CD4-positive, alpha-beta memory T cell (primary cell): ENCODE measurements at regions not wholly inside any gene's neighbourhood (a gene's known extent, or its start where the extent isn't known, plus 50 kb on each side); places are given as distances from the start of the nearest gene placed in this dataset.
A peak's percentile ranks its signal among the peaks of the same experiment; 100 is the strongest.

ENCODE experiments used
- CTCF ChIA-PET: fragments of 350-600 bp; sonication (Branson Sonifier 250); formaldehyde crosslinking; loops from one replicate; lab custom pipeline; 2021; ENCODE audit warnings: inconsistent platforms; ENCODE audit not compliant: partially characterized antibody; lab: Charles Lee
- POLR2A ChIA-PET: fragments of 350-600 bp; sonication (Branson Sonifier 250); formaldehyde crosslinking; loops from one replicate; lab custom pipeline; 2021; ENCODE audit not compliant: partially characterized antibody; lab: Charles Lee
- DNase-seq, 5 donors: peaks; one replicate each; pipeline versions ENCODE4 v3.0.0 to v3.0.0-alpha.2; 2020 to 2022; ENCODE audit warnings: mixed read lengths in 1 of 5
- H3K27ac ChIP-seq: one replicate; pipeline ENCODE4 v1.7.0; 2013; ENCODE audit warnings: low read depth, low read length
- H3K27me3 ChIP-seq: 2 replicates; pipeline ENCODE4 v1.7.0; 2013; ENCODE audit warnings: mild to moderate bottlenecking, low read length, moderate library complexity; ENCODE audit not compliant: insufficient read depth
- H3K36me3 ChIP-seq: 2 replicates; pipeline ENCODE4 v1.7.0; 2013; ENCODE audit warnings: mild to moderate bottlenecking, low read length, moderate library complexity; ENCODE audit not compliant: insufficient read depth
- H3K4me1 ChIP-seq: 2 replicates; pipeline ENCODE4 v1.7.0; 2013; ENCODE audit warnings: mild to moderate bottlenecking, low read length, moderate library complexity; ENCODE audit not compliant: insufficient read depth
- H3K4me3 ChIP-seq, 2 donors: one replicate each; pipeline ENCODE4 v1.7.0; 2013; ENCODE audit warnings: low read length in 2 of 2, mild to moderate bottlenecking in 1 of 2
- H3K9me3 ChIP-seq, 2 donors: one replicate each; pipeline ENCODE4 v1.7.0; 2013; ENCODE audit warnings: low read length in 2 of 2, control low read depth in 1 of 2; ENCODE audit not compliant: control insufficient read depth in 1 of 2
- H3K27ac Mint-ChIP-seq, 7 donors: one replicate each; pipeline ENCODE4 v1.8.0; 2020 to 2021; ENCODE audit warnings: mixed read lengths in 7 of 7, mild to moderate bottlenecking in 6 of 7, inconsistent platforms in 3 of 7, moderate library complexity in 3 of 7
- H3K27me3 Mint-ChIP-seq, 2 donors: one replicate each; pipeline ENCODE4 v1.8.0; 2020 to 2021; ENCODE audit warnings: mixed read lengths in 2 of 2
- H3K36me3 Mint-ChIP-seq, 2 donors: one replicate each; pipeline ENCODE4 v1.8.0; 2020 to 2021; ENCODE audit warnings: mixed read lengths in 2 of 2, inconsistent platforms in 1 of 2, mild to moderate bottlenecking in 1 of 2
- H3K4me1 Mint-ChIP-seq, 4 donors: one replicate each; pipeline ENCODE4 v1.8.0; 2020 to 2021; ENCODE audit warnings: mixed read lengths in 4 of 4, mild to moderate bottlenecking in 1 of 4
- H3K4me3 Mint-ChIP-seq, 8 donors: one replicate each; pipeline ENCODE4 v1.8.0; 2020 to 2021; ENCODE audit warnings: mixed read lengths in 8 of 8, mild to moderate bottlenecking in 7 of 8, moderate library complexity in 6 of 8, inconsistent platforms in 3 of 8
- H3K9me3 Mint-ChIP-seq, 8 donors: one replicate each; pipeline ENCODE4 v1.8.0; 2020 to 2021; ENCODE audit warnings: mixed read lengths in 8 of 8, mild to moderate bottlenecking in 5 of 8, inconsistent platforms in 3 of 8, moderate library complexity in 1 of 8
- intact Hi-C: fragments of 100-400 bp; cut with micrococcal nuclease; formaldehyde crosslinking; loops from one replicate; pipeline ENCODE4 v1.15.1; 2023

- H3K36me3 ChIP-seq, result no peaks in the 10 kb centered on the region
- intact Hi-C loops, result no loop called here
- H3K4me3 ChIP-seq, result no peak overlapping the region
- POLR2A ChIA-PET, result no interaction called here
- no peak overlapping the region for H3K27ac ChIP-seq
- no peaks in the 10 kb centered on the region for H3K36me3 Mint-ChIP-seq
- H3K9me3 Mint-ChIP-seq, result no peaks in the 10 kb centered on the region
- DNase-seq, result no peak
- no peaks in the 10 kb centered on the region for H3K4me1 Mint-ChIP-seq
- H3K4me1 ChIP-seq, result no peaks in the 10 kb centered on the region
- H3K9me3 ChIP-seq, result no peaks in the 10 kb centered on the region
- H3K4me3 Mint-ChIP-seq, result no peak overlapping the region
- peaks cover 4 to 13% of the 10 kb centered on the region in 2 donors for H3K27me3 Mint-ChIP-seq
- no peaks in the 10 kb centered on the region for H3K27me3 ChIP-seq
- CTCF ChIA-PET, result no interaction called here
- no peak overlapping the region for H3K27ac Mint-ChIP-seq
Measured at GRCh38 chr14:55892906-55893305, 225.3 kb upstream of the PELI2 start.

GRCh38 chr14:55893705-55894104 lies 224.5 kb upstream of the PELI2 start:
- Mint-ChIP-seq H3K36me3 (no peaks in the 10 kb centered on the region), H3K4me3 (no peak overlapping the region), H3K27me3 (peaks cover 4 to 12% of the 10 kb centered on the region in 2 donors), H3K4me1 (no peaks in the 10 kb centered on the region), H3K27ac (no peak overlapping the region), H3K9me3 (no peaks in the 10 kb centered on the region)
- CTCF ChIA-PET, result no interaction called here
- intact Hi-C loops, result no loop called here
- POLR2A ChIA-PET, result no interaction called here
- DNase-seq, result no peak
- Histone ChIP-seq H3K4me1 (no peaks in the 10 kb centered on the region), H3K27ac (no peak overlapping the region), H3K9me3 (no peaks in the 10 kb centered on the region), H3K27me3 (no peaks in the 10 kb centered on the region), H3K4me3 (no peak overlapping the region), H3K36me3 (no peaks in the 10 kb centered on the region)

- Histone ChIP-seq H3K27me3 (no peaks in the 10 kb centered on the region), H3K4me1 (no peaks in the 10 kb centered on the region), H3K27ac (no peak overlapping the region), H3K36me3 (no peaks in the 10 kb centered on the region), H3K9me3 (no peaks in the 10 kb centered on the region), H3K4me3 (no peak overlapping the region)
- Mint-ChIP-seq H3K4me3 (no peak overlapping the region), H3K27me3 (peaks cover 1 to 2% of the 10 kb centered on the region in 2 donors), H3K4me1 (no peaks in the 10 kb centered on the region), H3K27ac (no peak overlapping the region), H3K9me3 (no peaks in the 10 kb centered on the region), H3K36me3 (no peaks in the 10 kb centered on the region)
- intact Hi-C loops, result no loop called here
- POLR2A ChIA-PET, result no interaction called here
- DNase-seq, result no peak
- CTCF ChIA-PET, result no interaction called here
Measured at GRCh38 chr14:55897031-55897430, 221.2 kb upstream of the PELI2 start.

GRCh38 chr14:55898938-55899337 lies 219.3 kb upstream of the PELI2 start:
- POLR2A ChIA-PET, result no interaction called here
- no peak overlapping the region for H3K4me3 Mint-ChIP-seq
- DNase-seq, result no peak
- Histone ChIP-seq H3K27ac (no peak overlapping the region), H3K4me3 (no peak overlapping the region), H3K36me3 (no peaks in the 10 kb centered on the region), H3K27me3 (no peaks in the 10 kb centered on the region), H3K9me3 (no peaks in the 10 kb centered on the region), H3K4me1 (no peaks in the 10 kb centered on the region)
- CTCF ChIA-PET, result no interaction called here
- no peaks in the 10 kb centered on the region for H3K9me3 Mint-ChIP-seq
- H3K27me3 Mint-ChIP-seq, result peaks cover 1 to 2% of the 10 kb centered on the region in 2 donors
- intact Hi-C loops, result no loop called here
- peak overlapping the region in 1 of 7 donors; percentile 20 for H3K27ac Mint-ChIP-seq
- H3K36me3 Mint-ChIP-seq, result no peaks in the 10 kb centered on the region
- no peaks in the 10 kb centered on the region for H3K4me1 Mint-ChIP-seq

GRCh38 chr14:55899531-55899930 lies 218.7 kb upstream of the PELI2 start:
- Histone ChIP-seq H3K4me1 (no peaks in the 10 kb centered on the region), H3K36me3 (no peaks in the 10 kb centered on the region), H3K9me3 (no peaks in the 10 kb centered on the region), H3K4me3 (no peak overlapping the region), H3K27me3 (no peaks in the 10 kb centered on the region), H3K27ac (no peak overlapping the region)
- no peaks in the 10 kb centered on the region for H3K4me1 Mint-ChIP-seq
- intact Hi-C loops, result no loop called here
- no peaks in the 10 kb centered on the region for H3K9me3 Mint-ChIP-seq
- no peak for DNase-seq
- ChIA-PET CTCF (no interaction called here), POLR2A (no interaction called here)
- H3K27me3 Mint-ChIP-seq, result peaks cover 1 to 2% of the 10 kb centered on the region in 2 donors
- no peak overlapping the region for H3K27ac Mint-ChIP-seq
- no peak overlapping the region for H3K4me3 Mint-ChIP-seq
- H3K36me3 Mint-ChIP-seq, result no peaks in the 10 kb centered on the region

- H3K36me3 Mint-ChIP-seq, result no peaks in the 10 kb centered on the region
- no peak for DNase-seq
- Histone ChIP-seq H3K27me3 (no peaks in the 10 kb centered on the region), H3K9me3 (no peaks in the 10 kb centered on the region), H3K4me3 (no peak overlapping the region), H3K36me3 (no peaks in the 10 kb centered on the region), H3K4me1 (no peaks in the 10 kb centered on the region), H3K27ac (no peak overlapping the region)
- H3K4me3 Mint-ChIP-seq, result no peak overlapping the region
- ChIA-PET POLR2A (no interaction called here), CTCF (no interaction called here)
- no peaks in the 10 kb centered on the region for H3K27me3 Mint-ChIP-seq
- intact Hi-C loops, result no loop called here
- H3K9me3 Mint-ChIP-seq, result no peaks in the 10 kb centered on the region
- no peak overlapping the region for H3K27ac Mint-ChIP-seq
- no peaks in the 10 kb centered on the region for H3K4me1 Mint-ChIP-seq
Measured at GRCh38 chr14:55900749-55901148, 217.5 kb upstream of the PELI2 start.

GRCh38 chr14:55901291-55901690 lies 216.9 kb upstream of the PELI2 start:
- Mint-ChIP-seq H3K27me3 (no peaks in the 10 kb centered on the region), H3K4me1 (no peaks in the 10 kb centered on the region), H3K36me3 (no peaks in the 10 kb centered on the region), H3K27ac (no peak overlapping the region), H3K4me3 (no peak overlapping the region), H3K9me3 (no peaks in the 10 kb centered on the region)
- Histone ChIP-seq H3K27ac (no peak overlapping the region), H3K9me3 (no peaks in the 10 kb centered on the region), H3K27me3 (no peaks in the 10 kb centered on the region), H3K4me3 (no peak overlapping the region), H3K36me3 (no peaks in the 10 kb centered on the region), H3K4me1 (no peaks in the 10 kb centered on the region)
- no peak for DNase-seq
- ChIA-PET POLR2A (no interaction called here), CTCF (no interaction called here)
- intact Hi-C loops, result no loop called here

- POLR2A ChIA-PET, result no interaction called here
- no peaks in the 10 kb centered on the region for H3K27me3 ChIP-seq
Measured at GRCh38 chr14:55902241-55902640, 216.0 kb upstream of the PELI2 start.

More at GRCh38 chr14:55902241-55902640, 216.0 kb upstream of the PELI2 start:
- intact Hi-C loops, result no loop called here
- H3K4me3 Mint-ChIP-seq, result no peak overlapping the region
- Histone ChIP-seq H3K36me3 (no peaks in the 10 kb centered on the region), H3K9me3 (no peaks in the 10 kb centered on the region), H3K4me3 (no peak overlapping the region), H3K4me1 (no peaks in the 10 kb centered on the region), H3K27ac (no peak overlapping the region)
- CTCF ChIA-PET, result no interaction called here
- no peaks in the 10 kb centered on the region for H3K36me3 Mint-ChIP-seq
- no peaks in the 10 kb centered on the region for H3K4me1 Mint-ChIP-seq
- peaks cover 0 to 3% of the 10 kb centered on the region in 2 donors for H3K27me3 Mint-ChIP-seq
- no peaks in the 10 kb centered on the region for H3K9me3 Mint-ChIP-seq
- no peak for DNase-seq
- no peak overlapping the region for H3K27ac Mint-ChIP-seq
